ENCODE measurements at regions not wholly inside any gene's neighbourhood (a gene's known extent, or its start where the extent isn't known, plus 50 kb on each side); places are given as distances from the start of the nearest gene placed in this dataset.

- DNase-seq (ENCODE audit: low read depth in 3 of 3), result no peak
These were observed 164.1 kb downstream of the GASK1B start for GRCh38 chr4:158008551-158009218.

- DNase-seq (ENCODE audit: low read depth in 3 of 3), result no peak
These were observed 165.3 kb downstream of the GASK1B start for GRCh38 chr4:158007566-158007965.

GRCh38 chr4:158006990-158007389 lies 165.8 kb downstream of the GASK1B start:
- no peak for DNase-seq (ENCODE audit: low read depth in 3 of 3)

- DNase-seq (ENCODE audit: low read depth in 3 of 3), result no peak
These were observed 167.8 kb downstream of the GASK1B start for GRCh38 chr4:158005021-158005420.

GRCh38 chr4:158004101-158004500 lies 168.7 kb downstream of the GASK1B start:
- no peak for DNase-seq (ENCODE audit: low read depth in 3 of 3)

GRCh38 chr4:158003212-158003611 lies 169.6 kb downstream of the GASK1B start:
- no peak for DNase-seq (ENCODE audit: low read depth in 3 of 3)

GRCh38 chr4:158002173-158002572 lies 170.7 kb downstream of the GASK1B start:
- DNase-seq (ENCODE audit: low read depth in 3 of 3), result no peak

GRCh38 chr4:158001756-158002155 lies 171.1 kb downstream of the GASK1B start:
- DNase-seq (ENCODE audit: low read depth in 3 of 3), result no peak

GRCh38 chr4:157999723-158000122 lies 173.1 kb downstream of the GASK1B start:
- no peak for DNase-seq (ENCODE audit: low read depth in 3 of 3)

GRCh38 chr4:157997296-157997695 lies 175.5 kb downstream of the GASK1B start:
- DNase-seq (ENCODE audit: low read depth in 3 of 3), result no peak

GRCh38 chr4:157996061-157997028 lies 176.5 kb downstream of the GASK1B start:
- DNase-seq (ENCODE audit: low read depth in 3 of 3), result no peak

- no peak for DNase-seq (ENCODE audit: low read depth in 3 of 3)
These were observed 178.0 kb downstream of the GASK1B start for GRCh38 chr4:157994863-157995262.

GRCh38 chr4:157992948-157993839 lies 179.6 kb downstream of the GASK1B start:
- no peak for DNase-seq (ENCODE audit: low read depth in 3 of 3)

- peak in 1 of 3 experiments; percentile 9 for DNase-seq (ENCODE audit: low read depth in 3 of 3)
These were observed 180.7 kb downstream of the GASK1B start for GRCh38 chr4:157992038-157992705.

GRCh38 chr4:157988641-157989040 lies 184.2 kb downstream of the GASK1B start:
- DNase-seq (ENCODE audit: low read depth in 3 of 3), result no peak

GRCh38 chr4:157984285-157984911 lies 188.4 kb downstream of the GASK1B start:
- no peak for DNase-seq (ENCODE audit: low read depth in 3 of 3)

GRCh38 chr4:157983300-157983699 lies 189.5 kb downstream of the GASK1B start:
- DNase-seq (ENCODE audit: low read depth in 3 of 3), result no peak

GRCh38 chr4:157980158-157980557 lies 192.7 kb downstream of the GASK1B start:
- DNase-seq (ENCODE audit: low read depth in 3 of 3), result no peak

GRCh38 chr4:157978680-157979361 lies 194.0 kb downstream of the GASK1B start:
- peak in 1 of 3 experiments; percentile 3 for DNase-seq (ENCODE audit: low read depth in 3 of 3)

- DNase-seq (ENCODE audit: low read depth in 3 of 3), result no peak
These were observed 195.7 kb downstream of the GASK1B start for GRCh38 chr4:157977086-157977485.

All from stimulated activated CD4-positive, alpha-beta T cell treated with anti-CD3 and anti-CD28 coated beads, TNF-alpha, amount 100 ng/mL, for 24 hours (primary cell).